Trophoblast cell (in vitro differentiated cells and primary cell): ENCODE measurements at regions not wholly inside any gene's neighbourhood (a gene's known extent, or its start where the extent isn't known, plus 50 kb on each side); places are given as distances from the start of the nearest gene placed in this dataset.

ENCODE experiments used
- DNase-seq, 2 donors: peaks; one replicate each; pipeline ENCODE4 v3.0.0-alpha.2; 2016
- H2AFZ ChIP-seq: 2 replicates; pipeline ENCODE4 v1.6.1; 2013; ENCODE audit warnings: low read length, moderate library complexity, mild to moderate bottlenecking; ENCODE audit not compliant: insufficient read depth, poor library complexity
- H2AK5ac ChIP-seq: 2 replicates; pipeline ENCODE4 v1.6.1; 2013; ENCODE audit warnings: mild to moderate bottlenecking, low read length
- H2BK120ac ChIP-seq: 2 replicates; pipeline ENCODE4 v1.6.1; 2013; ENCODE audit warnings: low read length, mild to moderate bottlenecking, moderate library complexity; ENCODE audit not compliant: insufficient read depth, poor library complexity
- H2BK12ac ChIP-seq: 2 replicates; pipeline ENCODE4 v1.6.1; 2013; ENCODE audit warnings: mild to moderate bottlenecking, low read length, moderate library complexity
- H2BK5ac ChIP-seq: 2 replicates; pipeline ENCODE4 v1.6.1; 2013; ENCODE audit warnings: low read length, low read depth, moderate library complexity, mild to moderate bottlenecking; ENCODE audit not compliant: poor library complexity
- H3K14ac ChIP-seq: 2 replicates; pipeline ENCODE4 v1.6.1; 2013; ENCODE audit warnings: mild to moderate bottlenecking, low read length
- H3K18ac ChIP-seq: 2 replicates; pipeline ENCODE4 v1.6.1; 2013; ENCODE audit warnings: mild to moderate bottlenecking, low read length
- H3K23ac ChIP-seq: 2 replicates; pipeline ENCODE4 v1.6.1; 2013; ENCODE audit warnings: low read length
- H3K27ac ChIP-seq: 2 replicates; pipeline ENCODE4 v1.5.1; 2013; ENCODE audit warnings: low read depth, mild to moderate bottlenecking, inconsistent platforms, low read length, moderate library complexity
- H3K27me3 ChIP-seq: 2 replicates; pipeline ENCODE4 v1.6.1; 2013; ENCODE audit warnings: inconsistent platforms, mild to moderate bottlenecking, low read length, moderate library complexity; ENCODE audit not compliant: insufficient read depth
- H3K36me3 ChIP-seq, 2 experiments: 1 replicate in 1 of 2; 2 replicates in 1 of 2; pipeline ENCODE4 v1.6.1; 2013; ENCODE audit warnings: low read length in 2 of 2, mild to moderate bottlenecking in 2 of 2, moderate library complexity in 1 of 2; ENCODE audit not compliant: insufficient read depth in 2 of 2, control insufficient read depth in 1 of 2
- H3K4ac ChIP-seq: 2 replicates; pipeline ENCODE4 v1.6.1; 2013; ENCODE audit warnings: low read depth, mild to moderate bottlenecking, low read length, moderate library complexity
- H3K4me1 ChIP-seq, 2 experiments: 1 replicate in 1 of 2; 2 replicates in 1 of 2; pipeline ENCODE4 v1.6.1; 2013; ENCODE audit warnings: low read length in 2 of 2, mild to moderate bottlenecking in 2 of 2, moderate library complexity in 1 of 2; ENCODE audit not compliant: insufficient read depth in 2 of 2, control insufficient read depth in 1 of 2
- H3K4me2 ChIP-seq: 2 replicates; pipeline ENCODE4 v1.6.1; 2013; ENCODE audit warnings: inconsistent platforms, mild to moderate bottlenecking, low read length, moderate library complexity
- H3K4me3 ChIP-seq: 2 replicates; pipeline ENCODE4 v1.5.1; 2013; ENCODE audit warnings: mild to moderate bottlenecking, low read depth, low read length, inconsistent platforms
- H3K79me1 ChIP-seq: one replicate; pipeline ENCODE4 v1.6.1; 2013; ENCODE audit warnings: low read length
- H3K79me2 ChIP-seq: 2 replicates; pipeline ENCODE4 v1.6.1; 2013; ENCODE audit warnings: low read length, mild to moderate bottlenecking; ENCODE audit not compliant: control insufficient read depth, insufficient read depth, poor library complexity
- H3K9ac ChIP-seq: 2 replicates; pipeline ENCODE4 v1.6.1; 2013; ENCODE audit warnings: mild to moderate bottlenecking, low read length
- H3K9me3 ChIP-seq: 2 replicates; pipeline ENCODE4 v1.6.1; 2013; ENCODE audit warnings: low read depth, mild to moderate bottlenecking, control low read depth, inconsistent platforms, low read length; ENCODE audit not compliant: insufficient read depth
- H4K12ac ChIP-seq: 2 replicates; pipeline ENCODE4 v1.6.1; 2013; ENCODE audit warnings: low read depth, mild to moderate bottlenecking, low read length, moderate library complexity
- H4K8ac ChIP-seq: 2 replicates; pipeline ENCODE4 v1.6.1; 2013; ENCODE audit warnings: low read depth, mild to moderate bottlenecking, low read length, moderate library complexity
- H4K91ac ChIP-seq: one replicate; pipeline ENCODE4 v1.6.1; 2013; ENCODE audit warnings: low read depth, mild to moderate bottlenecking, low read length, moderate library complexity
- WGBS: extraction: QIAGEN DNeasy Blood & Tissue Kit; methylation state at CpG from one replicate; pipeline ENCODE4 v1.1.7; 2013; ENCODE audit warnings: missing lambda C conversion rate; ENCODE audit not compliant: insufficient read length, insufficient coverage; ENCODE audit errors: extremely low coverage; 5-methylcytosine and 5-hydroxymethylcytosine counted together

GRCh38 chr5:37899037-37899436 lies 59.2 kb upstream of the GDNF start:
- H3K4ac ChIP-seq: no peak overlapping the region
- no peak overlapping the region for H4K8ac ChIP-seq
- H2AK5ac ChIP-seq: no peak overlapping the region
- no peak overlapping the region for H2BK5ac ChIP-seq
- no peaks in the 10 kb centered on the region for H3K9me3 ChIP-seq
- H2BK120ac ChIP-seq: no peak overlapping the region
- no peak overlapping the region for H3K27ac ChIP-seq
- no peak overlapping the region for H3K4me3 ChIP-seq
- H3K14ac ChIP-seq: no peak overlapping the region
- no peak overlapping the region for H2AFZ ChIP-seq
- H3K9ac ChIP-seq: no peak overlapping the region
- H2BK12ac ChIP-seq: no peak overlapping the region
- H3K18ac ChIP-seq: no peak overlapping the region
- no peaks in the 10 kb centered on the region for H3K4me1 ChIP-seq
- no peaks in the 10 kb centered on the region for H3K79me1 ChIP-seq
- no peaks in the 10 kb centered on the region for H3K79me2 ChIP-seq
- H3K27me3 ChIP-seq: no peaks in the 10 kb centered on the region
- H3K4me2 ChIP-seq: no peak overlapping the region
- no peak overlapping the region for H3K23ac ChIP-seq
- no peak overlapping the region for H4K91ac ChIP-seq
- no CpG with 5 or more reads among the region's 1 CpG for WGBS
- H3K36me3 ChIP-seq: no peaks in the 10 kb centered on the region
- no peak for DNase-seq
- no peak overlapping the region for H4K12ac ChIP-seq

GRCh38 chr5:37896159-37896558 lies 56.3 kb upstream of the GDNF start:
- Histone ChIP-seq H2AK5ac (no peak overlapping the region), H2BK12ac (no peak overlapping the region), H2BK120ac (no peak overlapping the region), H3K79me1 (no peaks in the 10 kb centered on the region), H3K4me2 (no peak overlapping the region), H3K18ac (no peak overlapping the region), H3K23ac (no peak overlapping the region), H2BK5ac (no peak overlapping the region), H3K14ac (no peak overlapping the region), H3K9ac (no peak overlapping the region), H4K8ac (no peak overlapping the region), H3K4ac (no peak overlapping the region), H3K79me2 (no peaks in the 10 kb centered on the region), H3K4me1 (no peaks in the 10 kb centered on the region), H3K27ac (no peak overlapping the region), H3K27me3 (no peaks in the 10 kb centered on the region), H4K91ac (no peak overlapping the region), H4K12ac (no peak overlapping the region), H3K9me3 (no peaks in the 10 kb centered on the region), H3K36me3 (no peaks in the 10 kb centered on the region), H2AFZ (no peak overlapping the region), H3K4me3 (no peak overlapping the region)
- no peak for DNase-seq
- WGBS: no CpG with 5 or more reads among the region's 4 CpGs

- H3K79me2 ChIP-seq: no peaks in the 10 kb centered on the region
- H3K14ac ChIP-seq: no peak overlapping the region
- H2AFZ ChIP-seq: no peak overlapping the region
- DNase-seq: no peak
- peaks cover 0 to 2% of the 10 kb centered on the region in 2 experiments for H3K4me1 ChIP-seq
- no peaks in the 10 kb centered on the region for H3K36me3 ChIP-seq
- no peak overlapping the region for H2BK120ac ChIP-seq
- no peak overlapping the region for H4K12ac ChIP-seq
- H3K27me3 ChIP-seq: no peaks in the 10 kb centered on the region
- no peak overlapping the region for H3K18ac ChIP-seq
- no peak overlapping the region for H2BK12ac ChIP-seq
- H3K9me3 ChIP-seq: no peaks in the 10 kb centered on the region
- H4K91ac ChIP-seq: no peak overlapping the region
- no peak overlapping the region for H3K23ac ChIP-seq
- no peak overlapping the region for H3K4me3 ChIP-seq
- no CpG with 5 or more reads among the region's 3 CpGs for WGBS
- no peak overlapping the region for H4K8ac ChIP-seq
- no peaks in the 10 kb centered on the region for H3K79me1 ChIP-seq
- no peak overlapping the region for H2AK5ac ChIP-seq
- H3K4me2 ChIP-seq: no peak overlapping the region
- no peak overlapping the region for H3K4ac ChIP-seq
- no peak overlapping the region for H2BK5ac ChIP-seq
- H3K9ac ChIP-seq: no peak overlapping the region
- H3K27ac ChIP-seq: no peak overlapping the region
Measured at GRCh38 chr5:37893434-37894134, 53.7 kb upstream of the GDNF start.

GRCh38 chr5:37892586-37892985 lies 52.7 kb upstream of the GDNF start:
- H3K79me1 ChIP-seq: no peaks in the 10 kb centered on the region
- H3K4me2 ChIP-seq: no peak overlapping the region
- H2BK12ac ChIP-seq: no peak overlapping the region
- no peak overlapping the region for H2AK5ac ChIP-seq
- H3K18ac ChIP-seq: no peak overlapping the region
- H4K12ac ChIP-seq: no peak overlapping the region
- H2BK120ac ChIP-seq: no peak overlapping the region
- no peaks in the 10 kb centered on the region for H3K36me3 ChIP-seq
- no peak overlapping the region for H3K27ac ChIP-seq
- no peaks in the 10 kb centered on the region for H3K27me3 ChIP-seq
- H3K4ac ChIP-seq: no peak overlapping the region
- no peak overlapping the region for H3K14ac ChIP-seq
- H4K8ac ChIP-seq: no peak overlapping the region
- no peak overlapping the region for H2AFZ ChIP-seq
- H4K91ac ChIP-seq: no peak overlapping the region
- H3K4me3 ChIP-seq: no peak overlapping the region
- WGBS: no CpG with 5 or more reads among the region's 1 CpG
- no peak overlapping the region for H3K23ac ChIP-seq
- no peaks in the 10 kb centered on the region for H3K79me2 ChIP-seq
- no peak for DNase-seq
- no peaks in the 10 kb centered on the region for H3K9me3 ChIP-seq
- H3K4me1 ChIP-seq: peaks cover 0 to 2% of the 10 kb centered on the region in 2 experiments
- no peak overlapping the region for H3K9ac ChIP-seq
- no peak overlapping the region for H2BK5ac ChIP-seq
